ENCODE measurements at regions not wholly inside any gene's neighbourhood (a gene's known extent, or its start where the extent isn't known, plus 50 kb on each side); places are given as distances from the start of the nearest gene placed in this dataset.
A peak's percentile ranks its signal among the peaks of the same experiment; 100 is the strongest.

GRCh38 chr21:35316933-35317332 lies 267.8 kb upstream of the RUNX1 start:
- Histone ChIP-seq H3K27me3 (ENCODE audit: control insufficient read depth, insufficient read depth, low read length) (no peaks in the 10 kb centered on the region), H3K4me3 (ENCODE audit: insufficient read depth, low read depth, low read length) (no peak overlapping the region), H3K36me3 (replicated peaks; ENCODE audit: control insufficient read depth, insufficient read depth, low read length) (no peaks in the 10 kb centered on the region)
- DNase-seq, result no peak

DNA sequence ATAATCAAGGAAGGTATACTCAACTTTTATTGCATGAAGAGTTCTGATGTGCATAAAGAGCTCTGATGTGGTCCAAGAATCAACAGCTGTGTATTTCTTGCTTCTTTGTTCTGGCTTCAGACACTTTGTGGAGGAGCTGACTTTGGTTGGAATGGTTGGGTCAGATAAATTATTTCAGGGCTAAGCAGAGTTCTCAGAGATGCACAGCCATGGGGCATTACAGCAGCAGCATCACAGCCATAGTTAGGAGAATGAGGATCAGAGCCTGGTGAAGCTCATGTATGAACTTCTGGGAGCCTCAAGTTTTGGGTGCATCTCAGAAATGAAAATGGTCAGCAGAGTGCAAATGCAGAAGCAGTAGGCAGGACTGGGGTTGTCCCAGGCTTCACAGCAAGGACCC lies 267.4 kb upstream of the RUNX1 start:
- Histone ChIP-seq H3K4me3 (ENCODE audit: insufficient read depth, low read depth, low read length) (no peak overlapping the region), H3K27me3 (ENCODE audit: control insufficient read depth, insufficient read depth, low read length) (no peaks in the 10 kb centered on the region), H3K36me3 (replicated peaks; ENCODE audit: control insufficient read depth, insufficient read depth, low read length) (no peaks in the 10 kb centered on the region)
- no peak for DNase-seq

GRCh38 chr21:35314857-35315582 lies 265.9 kb upstream of the RUNX1 start:
- Histone ChIP-seq H3K36me3 (replicated peaks; ENCODE audit: control insufficient read depth, insufficient read depth, low read length) (no peaks in the 10 kb centered on the region), H3K27me3 (ENCODE audit: control insufficient read depth, insufficient read depth, low read length) (no peaks in the 10 kb centered on the region)
- no peak for DNase-seq

DNA sequence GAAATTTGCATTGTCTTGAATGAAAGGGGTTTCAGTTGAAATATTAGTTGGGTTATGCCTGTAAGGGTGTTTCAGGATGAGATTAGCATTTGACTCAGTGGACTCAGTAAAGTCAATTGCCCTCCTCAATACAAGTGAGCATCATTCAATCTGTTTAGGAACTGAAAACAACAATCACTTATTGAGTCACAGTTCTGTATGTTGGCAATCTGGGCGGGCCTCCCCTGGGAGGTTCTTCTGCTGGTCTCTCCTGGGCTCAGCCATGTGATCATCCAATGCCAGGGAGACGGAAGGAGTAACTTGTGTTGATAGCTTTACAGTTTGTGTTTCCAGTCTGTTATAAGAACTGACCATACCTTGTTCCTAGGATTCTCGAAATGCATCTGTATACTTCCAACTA lies 262.9 kb upstream of the RUNX1 start:
- no peak for DNase-seq
- no peaks in the 10 kb centered on the region for H3K36me3 ChIP-seq (replicated peaks; ENCODE audit: control insufficient read depth, insufficient read depth, low read length)
- no peaks in the 10 kb centered on the region for H3K27me3 ChIP-seq (ENCODE audit: control insufficient read depth, insufficient read depth, low read length)
- H3K4me3 ChIP-seq (ENCODE audit: insufficient read depth, low read depth, low read length), result no peak overlapping the region

More at GRCh38 chr21:35314857-35315582, 265.9 kb upstream of the RUNX1 start:
- no peak overlapping the region for H3K4me3 ChIP-seq (ENCODE audit: insufficient read depth, low read depth, low read length)

- H3K27me3 ChIP-seq (ENCODE audit: control insufficient read depth, insufficient read depth, low read length), result no peaks in the 10 kb centered on the region
- H3K36me3 ChIP-seq (replicated peaks; ENCODE audit: control insufficient read depth, insufficient read depth, low read length), result no peaks in the 10 kb centered on the region
- H3K4me3 ChIP-seq (ENCODE audit: insufficient read depth, low read depth, low read length), result no peak overlapping the region
- DNase-seq, result no peak
These were observed 260.2 kb upstream of the RUNX1 start for GRCh38 chr21:35309316-35309715.

DNA sequence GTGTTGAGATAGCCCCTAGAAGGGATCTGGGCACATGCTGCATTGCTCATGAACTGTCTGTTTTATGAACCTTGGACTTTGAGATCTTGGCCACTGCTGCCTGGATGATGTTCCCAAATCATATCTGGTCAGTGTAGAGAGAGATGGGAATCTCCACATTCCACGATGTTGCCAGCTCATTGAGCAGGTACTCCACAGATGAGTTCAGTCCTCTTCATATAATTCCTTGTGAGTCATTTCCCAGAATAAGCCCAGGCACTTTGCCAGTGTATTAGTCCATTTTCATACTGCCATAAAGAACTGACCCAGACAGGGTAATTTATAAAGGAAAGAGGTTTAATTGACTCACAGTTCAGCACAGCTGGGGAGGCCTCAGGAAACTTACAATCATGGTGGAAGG lies 254.0 kb upstream of the RUNX1 start:
- DNase-seq, result no peak
- Histone ChIP-seq H3K36me3 (replicated peaks; ENCODE audit: control insufficient read depth, insufficient read depth, low read length) (no peaks in the 10 kb centered on the region), H3K4me3 (ENCODE audit: insufficient read depth, low read depth, low read length) (no peak overlapping the region), H3K27me3 (ENCODE audit: control insufficient read depth, insufficient read depth, low read length) (no peaks in the 10 kb centered on the region)

GRCh38 chr21:35298757-35299156 lies 249.7 kb upstream of the RUNX1 start:
- H3K36me3 ChIP-seq (replicated peaks; ENCODE audit: control insufficient read depth, insufficient read depth, low read length), result no peaks in the 10 kb centered on the region
- no peaks in the 10 kb centered on the region for H3K27me3 ChIP-seq (ENCODE audit: control insufficient read depth, insufficient read depth, low read length)
- no peak for DNase-seq

GRCh38 chr21:35297665-35298064 lies 248.6 kb upstream of the RUNX1 start:
- H3K4me3 ChIP-seq (ENCODE audit: insufficient read depth, low read depth, low read length), result no peak overlapping the region
- H3K36me3 ChIP-seq (replicated peaks; ENCODE audit: control insufficient read depth, insufficient read depth, low read length), result no peaks in the 10 kb centered on the region
- DNase-seq, result no peak
- no peaks in the 10 kb centered on the region for H3K27me3 ChIP-seq (ENCODE audit: control insufficient read depth, insufficient read depth, low read length)

More at GRCh38 chr21:35298757-35299156, 249.7 kb upstream of the RUNX1 start:
- H3K4me3 ChIP-seq (ENCODE audit: insufficient read depth, low read depth, low read length), result no peak overlapping the region

- H3K36me3 ChIP-seq (replicated peaks; ENCODE audit: control insufficient read depth, insufficient read depth, low read length), result no peaks in the 10 kb centered on the region
- peak; percentile 9 for DNase-seq
- H3K4me3 ChIP-seq (ENCODE audit: insufficient read depth, low read depth, low read length), result no peak overlapping the region
- no peaks in the 10 kb centered on the region for H3K27me3 ChIP-seq (ENCODE audit: control insufficient read depth, insufficient read depth, low read length)
These were observed 245.3 kb upstream of the RUNX1 start for GRCh38 chr21:35294231-35294898.

DNA sequence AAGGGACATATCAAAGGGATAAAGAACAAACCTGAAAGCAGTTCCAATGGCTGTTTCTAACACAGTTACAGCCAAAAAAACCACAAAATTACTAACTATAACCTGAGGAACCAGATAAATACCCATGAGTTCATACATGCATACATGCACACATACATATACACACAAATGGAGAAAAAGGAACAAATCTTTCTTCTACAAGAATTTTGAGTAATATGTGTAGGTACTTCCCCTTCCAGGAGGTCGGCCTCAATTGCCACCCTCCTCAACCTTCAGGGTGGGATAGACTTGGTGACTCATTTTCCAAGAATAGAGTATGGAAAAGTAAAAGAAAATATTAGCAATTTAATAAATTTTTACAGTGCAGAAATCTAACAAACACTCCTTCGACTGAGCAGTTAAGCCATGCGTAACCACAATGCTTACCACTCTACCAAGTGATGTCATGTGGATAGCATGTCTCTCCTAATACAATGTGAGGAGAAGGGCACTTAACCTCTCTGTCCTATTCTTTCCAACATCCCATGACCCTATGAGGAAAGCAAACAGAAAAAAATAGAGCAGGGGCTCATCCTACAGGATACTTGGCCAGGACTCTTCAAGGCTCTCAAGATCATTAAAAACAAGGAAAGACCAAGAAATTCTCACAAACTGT lies 243.0 kb upstream of the RUNX1 start:
- DNase-seq, result no peak
- no peaks in the 10 kb centered on the region for H3K36me3 ChIP-seq (replicated peaks; ENCODE audit: control insufficient read depth, insufficient read depth, low read length)

DNA sequence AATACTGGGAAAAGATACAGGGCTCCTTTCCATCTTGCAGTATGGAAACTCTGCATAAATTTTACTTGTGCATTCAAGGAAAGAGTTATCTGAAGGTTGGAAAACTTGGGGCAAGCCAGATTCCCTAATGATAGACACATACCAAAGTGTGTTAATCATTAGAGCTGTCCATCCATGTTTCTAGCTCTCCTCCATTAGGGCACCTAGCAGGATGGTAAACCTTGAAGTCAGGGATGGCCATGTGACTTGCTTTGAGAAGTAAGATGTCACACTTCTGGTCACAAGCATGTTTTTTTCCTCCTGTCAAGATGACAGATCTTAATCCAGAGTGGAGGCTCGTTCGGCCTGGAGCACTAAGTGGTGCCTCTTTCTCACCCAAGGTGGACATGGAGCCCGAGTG lies 241.9 kb upstream of the RUNX1 start:
- Histone ChIP-seq H3K36me3 (replicated peaks; ENCODE audit: control insufficient read depth, insufficient read depth, low read length) (no peaks in the 10 kb centered on the region), H3K27me3 (ENCODE audit: control insufficient read depth, insufficient read depth, low read length) (no peaks in the 10 kb centered on the region), H3K4me3 (ENCODE audit: insufficient read depth, low read depth, low read length) (no peak overlapping the region)
- DNase-seq, result no peak

More for the DNA sequence above, 243.0 kb upstream of the RUNX1 start:
- H3K4me3 ChIP-seq (ENCODE audit: insufficient read depth, low read depth, low read length), result no peak overlapping the region
- H3K27me3 ChIP-seq (ENCODE audit: control insufficient read depth, insufficient read depth, low read length), result no peaks in the 10 kb centered on the region

DNA sequence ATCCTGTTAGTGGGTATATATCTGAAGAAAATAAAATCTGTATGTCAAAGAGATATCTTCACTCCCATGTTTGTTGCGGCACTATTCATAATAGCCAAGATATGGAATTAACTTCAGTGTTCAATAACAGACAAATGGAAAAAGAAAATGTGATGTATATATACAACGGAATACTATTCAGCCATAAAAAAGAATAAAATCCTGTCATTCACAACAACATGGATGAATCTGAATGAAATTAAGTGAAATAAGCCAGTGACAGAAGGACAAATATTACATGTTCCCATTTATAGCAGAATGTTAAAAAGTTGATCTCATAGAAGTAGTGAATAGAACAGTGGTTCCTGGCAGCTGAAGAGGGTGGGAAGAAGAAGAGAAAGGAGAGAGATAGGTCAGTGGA lies 239.1 kb upstream of the RUNX1 start:
- Histone ChIP-seq H3K36me3 (replicated peaks; ENCODE audit: control insufficient read depth, insufficient read depth, low read length) (no peaks in the 10 kb centered on the region), H3K4me3 (ENCODE audit: insufficient read depth, low read depth, low read length) (no peak overlapping the region), H3K27me3 (ENCODE audit: control insufficient read depth, insufficient read depth, low read length) (no peaks in the 10 kb centered on the region)
- DNase-seq, result no peak

DNA sequence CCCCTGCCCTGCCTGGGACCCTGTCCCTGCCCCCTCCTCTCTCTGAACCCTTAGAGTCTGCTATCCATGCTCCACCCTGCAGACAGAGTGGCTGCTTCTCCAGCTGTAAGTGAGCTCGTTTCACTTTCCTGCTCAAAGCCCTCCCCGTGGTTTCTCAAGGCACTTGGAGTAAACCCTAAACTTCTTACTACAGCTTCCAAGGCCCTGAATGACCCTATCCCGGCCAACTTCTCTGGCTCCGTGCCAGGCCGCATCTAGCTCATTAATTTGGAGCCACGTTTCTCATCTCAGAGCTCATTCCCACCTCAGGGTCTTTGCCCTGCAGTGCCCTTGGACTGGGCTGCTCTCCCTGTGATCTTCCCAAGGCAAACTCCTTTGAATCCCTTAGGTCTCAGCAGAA lies 235.1 kb upstream of the RUNX1 start:
- Histone ChIP-seq H3K36me3 (replicated peaks; ENCODE audit: control insufficient read depth, insufficient read depth, low read length) (no peaks in the 10 kb centered on the region), H3K4me3 (ENCODE audit: insufficient read depth, low read depth, low read length) (no peak overlapping the region), H3K27me3 (ENCODE audit: control insufficient read depth, insufficient read depth, low read length) (no peaks in the 10 kb centered on the region)
- no peak for DNase-seq

DNA sequence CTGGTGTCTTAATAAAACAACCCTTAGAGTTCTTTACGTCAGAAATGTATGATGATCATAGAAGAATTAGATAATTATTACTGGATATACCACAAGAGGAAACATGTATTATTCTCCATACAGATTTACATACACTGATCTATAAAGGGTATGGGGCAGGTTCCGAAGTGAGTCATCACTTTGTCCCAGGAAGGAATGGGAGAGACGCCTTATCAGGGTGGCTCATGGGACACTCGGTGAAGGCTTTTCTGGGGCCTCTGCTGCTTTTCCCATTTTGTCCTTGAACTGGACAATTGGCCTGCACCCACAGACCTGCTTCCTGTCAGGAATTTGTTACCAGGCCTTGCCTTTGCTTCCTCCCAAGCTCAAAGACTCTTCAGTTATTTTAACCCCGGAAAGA lies 233.8 kb upstream of the RUNX1 start:
- no peak overlapping the region for H3K4me3 ChIP-seq (ENCODE audit: insufficient read depth, low read depth, low read length)
- no peaks in the 10 kb centered on the region for H3K27me3 ChIP-seq (ENCODE audit: control insufficient read depth, insufficient read depth, low read length)
- no peaks in the 10 kb centered on the region for H3K36me3 ChIP-seq (replicated peaks; ENCODE audit: control insufficient read depth, insufficient read depth, low read length)
- DNase-seq, result no peak

DNA sequence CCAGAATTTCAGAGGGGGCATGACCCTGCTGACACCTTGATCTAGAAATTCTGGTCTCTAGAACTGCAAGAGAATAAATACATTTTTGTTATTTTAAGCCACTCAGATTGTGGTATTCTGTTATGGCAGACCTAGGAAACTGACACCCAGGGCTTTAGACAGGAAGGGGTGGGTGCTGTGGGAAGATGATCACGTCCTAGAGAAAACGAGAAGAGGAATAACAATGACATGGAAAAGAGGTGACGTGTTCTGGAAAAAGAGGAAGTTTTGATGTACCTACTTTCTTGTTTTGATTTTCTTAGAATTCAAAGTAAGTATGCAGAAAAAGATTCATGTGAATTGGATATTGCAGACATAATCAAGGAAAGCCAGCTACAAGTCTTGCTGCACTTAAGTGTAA lies 232.9 kb upstream of the RUNX1 start:
- Histone ChIP-seq H3K27me3 (ENCODE audit: control insufficient read depth, insufficient read depth, low read length) (no peaks in the 10 kb centered on the region), H3K4me3 (ENCODE audit: insufficient read depth, low read depth, low read length) (no peak overlapping the region), H3K36me3 (replicated peaks; ENCODE audit: control insufficient read depth, insufficient read depth, low read length) (no peaks in the 10 kb centered on the region)
- no peak for DNase-seq
